ENCODE measurements at regions not wholly inside any gene's neighbourhood (a gene's known extent, or its start where the extent isn't known, plus 50 kb on each side); places are given as distances from the start of the nearest gene placed in this dataset.
A peak's percentile ranks its signal among the peaks of the same experiment; 100 is the strongest.

- ATAC-seq (peak; percentile 94), DNase-seq (ENCODE audit: low spot score) (peak; percentile 88)
- no peak overlapping the region for H3K27ac Mint-ChIP-seq
- ChIA-PET CTCF (interaction anchor here (0.6 to 5.1 kb wide), 67 partner anchors 9 to 514 kb away, joined by 3 to 76 read pairs (median 4); partner anchors contain the start of gene TSKU), POLR2A (no interaction called here)
- TF ChIP-seq CTCF (IDR thresholded peaks at IDR 0.05) (peak; percentile 79), JUN (CRISPR knock-in tag; IDR thresholded peaks at IDR 0.05) (no peak), RELA (CRISPR knock-in tag; IDR thresholded peaks at IDR 0.05; ENCODE audit: borderline replicate concordance) (no peak), ERG (CRISPR knock-in tag; IDR thresholded peaks at IDR 0.05) (no peak), MAX (CRISPR knock-in tag; IDR thresholded peaks at IDR 0.05) (peak; percentile 20; the same call in 1 of the 2 replicates)
- H3K36me3 Mint-ChIP-seq, result no peaks in the 10 kb centered on the region
- H3K9me3 Mint-ChIP-seq, result no peaks in the 10 kb centered on the region
- H3K4me3 Mint-ChIP-seq, result peak overlapping the region; percentile 39
- H3K4me1 Mint-ChIP-seq, result peaks cover 5% of the 10 kb centered on the region
- H3K27me3 Mint-ChIP-seq (ENCODE audit: low read depth), result peaks cover 22% of the 10 kb centered on the region
Observed at GRCh38 chr11:76721755-76722677, 51.5 kb upstream of the LRRC32 start.

- no peak for TF ChIP-seq CREM (CRISPR knock-in tag; IDR thresholded peaks at IDR 0.05)
- TF ChIP-seq SOX15 (CRISPR knock-in tag; IDR thresholded peaks at IDR 0.05), result no peak
- TF ChIP-seq NR3C1 (CRISPR knock-in tag; conservative IDR thresholded peaks at IDR 0.05; ENCODE audit: low read depth), result no peak
- no peak for TF ChIP-seq FOXP1 (CRISPR knock-in tag; IDR thresholded peaks at IDR 0.05; ENCODE audit: borderline replicate concordance)
- TF ChIP-seq NFYB (CRISPR knock-in tag; conservative IDR thresholded peaks at IDR 0.05; ENCODE audit: low read depth), result no peak
- TF ChIP-seq NR1H2 (CRISPR knock-in tag; IDR thresholded peaks at IDR 0.05), result no peak
- TF ChIP-seq PRDM15 (CRISPR knock-in tag; IDR thresholded peaks at IDR 0.05), result no peak
- TF ChIP-seq ZNF671 (CRISPR knock-in tag; IDR thresholded peaks at IDR 0.05), result no peak
- no peak for TF ChIP-seq GRHL2 (CRISPR knock-in tag; IDR thresholded peaks at IDR 0.05; ENCODE audit: insufficient replicate concordance, severe bottlenecking)
- no peak for TF ChIP-seq PREB (CRISPR knock-in tag; IDR thresholded peaks at IDR 0.05; ENCODE audit: borderline replicate concordance)
- no peak for TF ChIP-seq ZNF512 (CRISPR knock-in tag; IDR thresholded peaks at IDR 0.05; ENCODE audit: borderline replicate concordance)
- no peak for TF ChIP-seq HMGA2 (CRISPR knock-in tag; IDR thresholded peaks at IDR 0.05)
- no peak for TF ChIP-seq TP53 (CRISPR knock-in tag; IDR thresholded peaks at IDR 0.05)
- TF ChIP-seq SMAD4 (CRISPR knock-in tag; IDR thresholded peaks at IDR 0.05), result no peak
- Mint-ChIP-seq H3K27me3 (ENCODE audit: low read depth) (peaks cover 22% of the 10 kb centered on the region), H3K27ac (no peak overlapping the region), H3K4me1 (peaks cover 5% of the 10 kb centered on the region), H3K9me3 (no peaks in the 10 kb centered on the region), H3K36me3 (no peaks in the 10 kb centered on the region), H3K4me3 (no peak overlapping the region)
- CTCF ChIA-PET, result interaction anchor here (0.7 to 5.1 kb wide), 21 partner anchors 12 to 368 kb away, joined by 3 to 76 read pairs (median 5); no protein-coding TSS in a partner anchor
- POLR2A ChIA-PET, result no interaction called here
- no peak for DNase-seq (ENCODE audit: low spot score)
- ATAC-seq, result no peak
Observed at GRCh38 chr11:76723142-76723541, 52.6 kb upstream of the LRRC32 start.

All from WTC11 (cell line).